Stimulated activated naive CD8-positive, alpha-beta T cell treated with anti-CD3 and anti-CD28 coated beads, Interleukin-15, amount 100 ng/mL, for 72 hours (primary cell): ENCODE measurements at regions not wholly inside any gene's neighbourhood (a gene's known extent, or its start where the extent isn't known, plus 50 kb on each side); places are given as distances from the start of the nearest gene placed in this dataset.
"Not testable (repeated sequence)": the region's sequence is repeated elsewhere in the genome, so short reads cannot be mapped to it uniquely, and the experiment has no call there.

ENCODE experiments used
- ATAC-seq: fragments of 150-1000 bp; cut with Tn5 transposase; 2 replicates; pipeline ENCODE4 v1.10.0; 2021; ENCODE audit warnings: mild to moderate bottlenecking, moderate library complexity
- DNase-seq, 2 donors: peaks; one replicate each; pipeline ENCODE4 v3.0.0; 2021 to 2022
- H3K27ac Mint-ChIP-seq, 2 donors: one replicate each; pipeline ENCODE4 v1.8.0; 2022; ENCODE audit warnings: mild to moderate bottlenecking in 2 of 2, mixed read lengths in 2 of 2, moderate library complexity in 2 of 2
- H3K27me3 Mint-ChIP-seq: one replicate; pipeline ENCODE4 v1.8.0; 2022; ENCODE audit warnings: mixed read lengths
- H3K4me1 Mint-ChIP-seq: one replicate; pipeline ENCODE4 v1.8.0; 2022; ENCODE audit warnings: mild to moderate bottlenecking, mixed read lengths
- H3K4me3 Mint-ChIP-seq, 2 donors: one replicate each; pipeline ENCODE4 v1.8.0; 2022; ENCODE audit warnings: mild to moderate bottlenecking in 2 of 2, mixed read lengths in 2 of 2, moderate library complexity in 1 of 2
- H3K9me3 Mint-ChIP-seq, 2 donors: one replicate each; pipeline ENCODE4 v1.8.0; 2022; ENCODE audit warnings: mixed read lengths in 2 of 2

DNA sequence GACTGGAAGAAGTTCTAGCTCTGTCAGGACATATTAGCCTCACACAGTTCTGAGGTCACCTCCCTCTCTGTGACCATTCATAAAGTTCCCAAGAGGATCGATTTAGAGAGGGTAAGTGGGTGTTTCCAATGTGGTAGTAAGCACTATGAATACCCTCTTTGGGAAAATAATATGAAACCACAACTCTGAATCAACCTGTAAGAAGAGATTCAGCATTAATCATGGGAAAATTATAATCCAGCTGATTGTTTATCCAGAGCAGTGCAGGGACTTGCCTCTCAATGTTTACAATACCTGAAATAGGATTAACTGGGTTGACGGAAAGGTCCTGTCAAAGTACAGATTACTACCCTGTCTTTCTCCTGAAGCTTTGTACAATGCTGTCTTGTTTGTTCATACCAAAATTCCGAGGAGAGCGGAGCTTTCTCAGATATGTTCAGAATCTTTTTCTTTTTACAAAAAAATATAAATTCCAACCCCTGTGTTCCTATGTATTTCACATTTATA lies 302.9 kb upstream of the DPPA4 start:
- ATAC-seq, result no peak
- no peak for DNase-seq
- Mint-ChIP-seq H3K4me3 (no peak overlapping the region), H3K27me3 (no peaks in the 10 kb centered on the region), H3K4me1 (no peaks in the 10 kb centered on the region), H3K9me3 (no peaks in the 10 kb centered on the region), H3K27ac (no peak overlapping the region)

GRCh38 chr3:109642025-109642424 lies 304.7 kb upstream of the DPPA4 start:
- DNase-seq, result no peak
- Mint-ChIP-seq H3K9me3 (no peaks in the 10 kb centered on the region), H3K27ac (peak overlapping the region in 1 of 2 donors; percentile 9), H3K27me3 (no peaks in the 10 kb centered on the region), H3K4me1 (no peaks in the 10 kb centered on the region), H3K4me3 (no peak overlapping the region)
- no peak for ATAC-seq

GRCh38 chr3:109643590-109643989 lies 306.2 kb upstream of the DPPA4 start:
- Mint-ChIP-seq H3K4me3 (no peak overlapping the region), H3K4me1 (no peaks in the 10 kb centered on the region), H3K27ac (no peak overlapping the region), H3K27me3 (no peaks in the 10 kb centered on the region), H3K9me3 (no peaks in the 10 kb centered on the region)
- ATAC-seq (peak; percentile 75), DNase-seq (peak in 1 of 2 donors; percentile 17)

DNA sequence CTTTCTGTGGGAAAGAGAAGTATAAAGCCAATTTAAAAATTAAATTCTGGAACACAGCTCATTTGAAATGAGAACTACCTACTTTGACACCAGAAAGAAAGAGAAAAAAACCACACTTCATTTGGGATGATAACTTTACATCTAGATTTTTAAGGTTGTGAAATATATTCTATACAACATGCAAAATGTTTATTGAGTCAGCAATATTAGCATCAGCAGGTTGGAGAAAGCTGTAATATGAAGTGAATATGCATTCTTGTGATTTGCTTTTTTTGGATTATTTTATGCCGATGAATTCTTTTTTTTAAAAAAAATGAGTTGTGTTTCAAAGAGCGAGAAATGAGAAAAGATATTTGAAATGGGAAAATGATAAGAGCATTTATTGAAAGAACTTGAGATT lies 307.0 kb upstream of the DPPA4 start:
- Mint-ChIP-seq H3K27ac (peak overlapping the region in 1 of 2 donors; percentile 25), H3K4me1 (no peaks in the 10 kb centered on the region), H3K27me3 (no peaks in the 10 kb centered on the region), H3K4me3 (no peak overlapping the region), H3K9me3 (peaks cover 0 to 7% of the 10 kb centered on the region in 2 donors)
- DNase-seq, result no peak
- ATAC-seq, result no peak

GRCh38 chr3:109644746-109645145 lies 307.4 kb upstream of the DPPA4 start:
- Mint-ChIP-seq H3K4me3 (no peak overlapping the region), H3K27me3 (no peaks in the 10 kb centered on the region), H3K9me3 (peaks cover 0 to 7% of the 10 kb centered on the region in 2 donors), H3K4me1 (no peaks in the 10 kb centered on the region), H3K27ac (peak overlapping the region in 1 of 2 donors; percentile 25)
- ATAC-seq (no peak), DNase-seq (no peak)

GRCh38 chr3:109648027-109648426 lies 310.7 kb upstream of the DPPA4 start:
- Mint-ChIP-seq H3K27me3 (no peaks in the 10 kb centered on the region), H3K4me3 (no peak overlapping the region), H3K4me1 (no peaks in the 10 kb centered on the region), H3K27ac (no peak overlapping the region), H3K9me3 (peaks cover 4 to 7% of the 10 kb centered on the region in 2 donors)
- DNase-seq (no peak), ATAC-seq (no peak)

DNA sequence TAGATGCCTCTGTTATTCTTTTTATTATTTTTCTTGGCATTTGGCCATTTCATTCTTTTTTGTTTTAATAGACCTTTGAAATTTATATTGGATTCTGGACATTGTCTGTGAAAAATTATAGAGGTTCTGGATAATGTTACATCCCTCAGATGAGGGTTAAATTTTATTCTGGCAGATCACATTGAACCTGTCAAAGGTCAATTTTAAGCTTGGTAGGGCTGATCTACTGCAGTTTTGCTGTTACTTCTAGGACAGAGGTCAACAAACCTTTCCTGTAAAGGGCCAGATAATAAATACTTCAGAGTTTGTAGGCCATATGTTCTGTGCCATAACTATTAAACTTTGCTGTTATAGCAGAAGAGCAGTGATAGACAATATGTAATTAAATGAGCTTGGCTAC lies 318.9 kb upstream of the DPPA4 start:
- no peak for ATAC-seq
- Mint-ChIP-seq H3K27ac (no peak overlapping the region), H3K4me1 (no peaks in the 10 kb centered on the region)

GRCh38 chr3:109678600-109678999 lies 341.3 kb upstream of the DPPA4 start:
- no peaks in the 10 kb centered on the region for H3K4me1 Mint-ChIP-seq
- ATAC-seq (no peak), DNase-seq (no peak)
- no peak overlapping the region for H3K4me3 Mint-ChIP-seq
- H3K9me3 Mint-ChIP-seq, result no peaks in the 10 kb centered on the region
- peaks cover 8% of the 10 kb centered on the region for H3K27me3 Mint-ChIP-seq
- no peak overlapping the region for H3K27ac Mint-ChIP-seq

More for the DNA sequence above, 318.9 kb upstream of the DPPA4 start:
- no peaks in the 10 kb centered on the region for H3K27me3 Mint-ChIP-seq
- no peaks in the 10 kb centered on the region for H3K9me3 Mint-ChIP-seq
- DNase-seq, result no peak
- H3K4me3 Mint-ChIP-seq, result no peak overlapping the region

GRCh38 chr3:109679664-109680063 lies 342.3 kb upstream of the DPPA4 start:
- no peaks in the 10 kb centered on the region for H3K4me1 Mint-ChIP-seq
- no peak overlapping the region for H3K27ac Mint-ChIP-seq
- no peak overlapping the region for H3K4me3 Mint-ChIP-seq
- peaks cover 8% of the 10 kb centered on the region for H3K27me3 Mint-ChIP-seq
- ATAC-seq (no peak), DNase-seq (no peak)
- no peaks in the 10 kb centered on the region for H3K9me3 Mint-ChIP-seq

- Mint-ChIP-seq H3K9me3 (no peaks in the 10 kb centered on the region), H3K4me1 (no peaks in the 10 kb centered on the region), H3K27ac (no peak overlapping the region), H3K4me3 (no peak overlapping the region), H3K27me3 (no peaks in the 10 kb centered on the region)
- ATAC-seq (no peak), DNase-seq (no peak)
These were observed 346.4 kb upstream of the DPPA4 start for GRCh38 chr3:109683746-109684145.

DNA sequence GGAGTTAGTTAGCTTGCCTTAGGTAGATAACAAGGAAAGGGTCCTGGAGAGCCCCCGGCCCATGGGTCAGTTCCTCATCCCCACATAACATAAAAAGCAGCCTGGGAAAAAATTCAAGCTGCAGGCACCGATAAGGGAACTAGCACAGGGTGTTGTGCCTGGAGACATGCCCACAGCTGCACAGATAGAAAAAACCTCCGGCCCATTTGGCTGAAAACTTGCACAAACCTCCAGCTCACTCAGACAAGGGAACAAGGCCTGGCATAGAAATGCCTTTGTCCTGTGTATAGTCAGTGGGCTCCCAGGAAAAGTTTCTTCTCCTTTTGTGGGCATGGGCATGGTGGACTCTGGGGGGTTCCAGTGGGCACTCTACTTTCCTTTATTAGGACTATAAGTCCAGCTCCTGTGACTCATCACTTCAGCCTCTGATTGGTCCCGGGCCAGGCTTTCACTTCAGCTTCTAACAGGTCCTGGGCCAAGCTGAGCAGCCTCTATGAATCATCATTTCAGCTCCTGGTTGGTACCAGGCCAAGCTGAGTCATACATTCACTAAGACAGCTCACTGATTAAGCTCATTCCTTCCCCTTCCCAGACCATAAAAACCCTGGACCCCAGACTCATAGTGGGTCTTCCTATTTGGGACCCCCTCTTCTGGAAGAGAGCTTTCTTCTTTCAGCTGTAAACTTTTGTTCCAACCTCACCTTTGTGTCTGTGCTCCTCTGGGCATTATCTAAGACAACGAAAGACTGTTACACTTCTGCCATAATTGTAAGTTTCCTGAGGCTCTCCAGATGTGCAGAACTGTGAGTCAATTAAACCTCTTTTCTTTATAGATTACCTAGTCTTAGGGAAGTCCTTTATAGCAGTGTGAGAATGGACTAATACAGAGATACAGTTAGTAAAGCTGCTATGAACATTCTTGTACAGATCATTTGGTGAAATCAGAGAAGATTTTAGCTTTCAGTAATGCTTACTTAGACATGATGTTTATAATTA lies 348.0 kb upstream of the DPPA4 start:
- no peak overlapping the region for H3K27ac Mint-ChIP-seq
- H3K4me3 Mint-ChIP-seq, result no peak overlapping the region
- H3K27me3 Mint-ChIP-seq, result no peaks in the 10 kb centered on the region
- DNase-seq (no peak), ATAC-seq (peak; percentile 52)
- H3K4me1 Mint-ChIP-seq, result no peaks in the 10 kb centered on the region
- H3K9me3 Mint-ChIP-seq, result no peaks in the 10 kb centered on the region

- no peak overlapping the region for H3K4me3 Mint-ChIP-seq
- H3K9me3 Mint-ChIP-seq, result peaks cover 10 to 20% of the 10 kb centered on the region in 2 donors
- no peak for DNase-seq
- H3K27ac Mint-ChIP-seq, result no peak overlapping the region
- no peaks in the 10 kb centered on the region for H3K4me1 Mint-ChIP-seq
- no peak for ATAC-seq
- no peaks in the 10 kb centered on the region for H3K27me3 Mint-ChIP-seq
These were observed 350.3 kb upstream of the DPPA4 start for GRCh38 chr3:109687626-109688025.

DNA sequence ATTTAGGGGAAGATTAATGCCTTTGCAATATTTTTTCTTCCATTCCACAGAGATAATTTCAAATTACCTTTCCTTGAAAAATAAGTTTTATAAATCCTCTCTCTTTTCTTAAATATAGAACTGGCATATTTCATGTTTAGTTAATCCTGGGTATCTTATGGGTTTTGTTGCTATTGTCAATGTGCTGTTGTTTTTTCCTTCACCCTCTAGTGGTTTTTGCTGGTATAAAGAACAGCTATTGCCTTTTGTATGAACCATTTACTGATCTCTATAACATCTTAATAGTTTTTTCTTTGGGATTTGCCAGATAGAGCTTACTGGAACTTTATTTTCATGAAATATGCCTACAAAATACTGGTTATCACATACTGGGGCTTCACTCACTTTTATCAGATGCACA lies 359.6 kb upstream of the DPPA4 start:
- no peak for DNase-seq
- Mint-ChIP-seq H3K4me1 (peaks cover 6% of the 10 kb centered on the region), H3K4me3 (no peak overlapping the region), H3K9me3 (peaks cover 21 to 25% of the 10 kb centered on the region in 2 donors), H3K27me3 (no peaks in the 10 kb centered on the region), H3K27ac (no peak overlapping the region)
- ATAC-seq, result no peak

- Mint-ChIP-seq H3K9me3 (peaks cover 9 to 11% of the 10 kb centered on the region in 2 donors), H3K4me3 (no peak overlapping the region), H3K27ac (no peak overlapping the region), H3K27me3 (no peaks in the 10 kb centered on the region), H3K4me1 (peaks cover 17% of the 10 kb centered on the region)
- peak; percentile 99 for ATAC-seq
- DNase-seq, result peak; percentile 38 to 55
These were observed 364.9 kb upstream of the DPPA4 start for GRCh38 chr3:109702252-109702651.

GRCh38 chr3:109702976-109703375 lies 365.6 kb upstream of the DPPA4 start:
- ATAC-seq (no peak), DNase-seq (no peak)
- Mint-ChIP-seq H3K27ac (no peak overlapping the region), H3K4me1 (peaks cover 17% of the 10 kb centered on the region), H3K4me3 (no peak overlapping the region), H3K27me3 (no peaks in the 10 kb centered on the region), H3K9me3 (peaks cover 9 to 11% of the 10 kb centered on the region in 2 donors)

DNA sequence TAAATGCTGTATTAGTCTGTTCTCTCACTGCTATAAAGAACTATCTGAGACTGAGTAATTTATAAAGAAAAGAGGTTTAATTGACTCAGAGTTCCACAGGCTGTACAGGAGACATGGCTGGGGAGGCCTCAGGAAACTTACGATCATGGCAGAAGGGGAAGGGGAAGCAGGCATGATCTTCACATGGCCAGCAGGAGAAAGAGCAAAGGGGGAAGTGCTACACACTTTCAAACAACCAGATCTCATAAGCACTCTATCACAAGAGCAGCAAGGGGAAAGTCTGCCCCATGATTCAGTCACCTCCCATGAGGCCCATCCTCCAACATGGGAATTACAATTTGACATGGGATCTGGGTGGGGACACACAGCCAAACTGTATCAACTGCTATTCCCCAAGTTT lies 367.8 kb upstream of the DPPA4 start:
- H3K4me1 Mint-ChIP-seq, result peaks cover 17% of the 10 kb centered on the region
- not testable (repeated sequence) for H3K4me3 Mint-ChIP-seq, ATAC-seq, DNase-seq, H3K27me3 Mint-ChIP-seq, H3K27ac Mint-ChIP-seq
- H3K9me3 Mint-ChIP-seq, result peaks cover 12 to 14% of the 10 kb centered on the region in 2 donors
